Pancreas (tissue), 10 donors: ENCODE measurements at regions not wholly inside any gene's neighbourhood (a gene's known extent, or its start where the extent isn't known, plus 50 kb on each side); places are given as distances from the start of the nearest gene placed in this dataset.

Source experiments
- ATAC-seq, 4 donors: fragments of 200-7000 bp; cut with Tn5 transposase; one replicate each; pipeline versions ENCODE4 v1.8.0 to v1.9.1; 2020; ENCODE audit warnings: mild to moderate bottlenecking in 4 of 4, moderate library complexity in 4 of 4
- DNase-seq, 6 donors: peaks; one replicate each; pipeline ENCODE4 v3.0.0-alpha.2; 2020
- FAIRE-seq: peaks from 2 replicates; lab custom pipeline; 2012; peaks lifted over from hg19 to GRCh38; lab: Jason Lieb, UNC
- H3K27ac ChIP-seq, 4 donors: fragments of 200-600 bp; sonication (generic); 1 replicate in 3 of 4; 2 replicates in 1 of 4; pipeline versions ENCODE4 v1.5.0 to v1.8.0; 2020
- H3K27me3 ChIP-seq, 4 donors: fragments of 200-600 bp; one replicate each; pipeline ENCODE4 v1.8.0; 2021
- H3K36me3 ChIP-seq, 3 donors: fragments of 200-600 bp; sonication (generic) in 1 of 3; one replicate each; pipeline versions ENCODE4 v1.5.0 to v1.8.0; 2020 to 2021
- H3K4me1 ChIP-seq, 3 donors: fragments of 200-600 bp; one replicate each; pipeline ENCODE4 v1.8.0; 2021
- H3K4me3 ChIP-seq, 4 donors: fragments of 200-600 bp; sonication (generic) in 2 of 4; one replicate each; pipeline versions ENCODE4 v1.5.0 to v1.8.0; 2020 to 2021
- H3K9me3 ChIP-seq, 4 donors: fragments of 200-600 bp; one replicate each; pipeline ENCODE4 v1.8.0; 2021
- WGBS, 2 donors: extraction: QIAGEN DNeasy Blood & Tissue Kit; methylation state at CpG; one replicate each; pipeline ENCODE4 v1.1.7; 2013; 5-methylcytosine and 5-hydroxymethylcytosine counted together
- intact Hi-C, 3 donors: fragments of 100-400 bp; cut with DNase I; formaldehyde crosslinking; loops; one replicate each; pipeline versions ENCODE4 v1.11.1 to v1.14.2; 2022
- TF ChIP-seq, protein P1 (sequence below), 4 donors: fragments of 200-600 bp; sonication (generic) in 3 of 4; IDR thresholded peaks; one replicate each; pipeline versions ENCODE4 v1.5.0 to v1.8.0; 2021; ENCODE audit warnings: antibody characterized with exemption in 4 of 4
- donor health status: healthy with polysubstance abuse.
- donor health status: DM: no; HTN: no; CAD: no; lungs with moderate emphysema.
- donor health status: DM: no; HTN: no; CAD: no.
- donor health status: control.
- donor health status: control.
- donor health status: Bipolar disorder and iron deficiency.
- donor health status: DM: yes; HTN: yes; CAD: no.
- donor health status: DM: no; HTN: no; CAD: no.
- donor health status: DM: no; HTN: no; CAD: no.
- donor health status: DM: yes; HTN: yes; CAD: no.

DNA sequence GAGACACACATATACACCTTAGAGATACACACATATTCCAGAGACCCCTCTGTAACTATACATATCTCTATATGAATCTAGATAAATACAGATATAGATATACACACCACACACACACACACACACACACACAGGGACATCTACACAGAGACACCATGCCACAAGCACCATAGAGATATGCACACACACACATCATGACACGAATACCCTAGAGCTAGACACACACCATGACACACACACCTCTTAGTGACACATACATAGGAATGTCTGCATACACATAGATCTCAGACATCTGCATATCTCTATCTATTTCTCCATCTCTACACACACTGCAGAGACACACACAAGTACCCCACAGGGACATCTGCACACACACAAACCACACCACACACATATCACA lies 270.0 kb downstream of the CYRIA start:
- 75 to 82% methylated on average over 1 of the region's 1 CpG for WGBS, 2 donors
- FAIRE-seq (no peak), DNase-seq (no peak), ATAC-seq (no peak)
- Histone ChIP-seq H3K4me1 (no peaks in the 10 kb centered on the region), H3K4me3 (no peak overlapping the region), H3K36me3 (no peaks in the 10 kb centered on the region), H3K9me3 (no peaks in the 10 kb centered on the region), H3K27me3 (no peaks in the 10 kb centered on the region), H3K27ac (no peak overlapping the region)
- intact Hi-C loops = no loop called here
- TF ChIP-seq, protein P1, sequence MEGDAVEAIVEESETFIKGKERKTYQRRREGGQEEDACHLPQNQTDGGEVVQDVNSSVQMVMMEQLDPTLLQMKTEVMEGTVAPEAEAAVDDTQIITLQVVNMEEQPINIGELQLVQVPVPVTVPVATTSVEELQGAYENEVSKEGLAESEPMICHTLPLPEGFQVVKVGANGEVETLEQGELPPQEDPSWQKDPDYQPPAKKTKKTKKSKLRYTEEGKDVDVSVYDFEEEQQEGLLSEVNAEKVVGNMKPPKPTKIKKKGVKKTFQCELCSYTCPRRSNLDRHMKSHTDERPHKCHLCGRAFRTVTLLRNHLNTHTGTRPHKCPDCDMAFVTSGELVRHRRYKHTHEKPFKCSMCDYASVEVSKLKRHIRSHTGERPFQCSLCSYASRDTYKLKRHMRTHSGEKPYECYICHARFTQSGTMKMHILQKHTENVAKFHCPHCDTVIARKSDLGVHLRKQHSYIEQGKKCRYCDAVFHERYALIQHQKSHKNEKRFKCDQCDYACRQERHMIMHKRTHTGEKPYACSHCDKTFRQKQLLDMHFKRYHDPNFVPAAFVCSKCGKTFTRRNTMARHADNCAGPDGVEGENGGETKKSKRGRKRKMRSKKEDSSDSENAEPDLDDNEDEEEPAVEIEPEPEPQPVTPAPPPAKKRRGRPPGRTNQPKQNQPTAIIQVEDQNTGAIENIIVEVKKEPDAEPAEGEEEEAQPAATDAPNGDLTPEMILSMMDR (IDR thresholded peaks at IDR 0.05) = no peak

GRCh38 chr2:16394986-16395550 lies 270.6 kb downstream of the CYRIA start:
- Histone ChIP-seq H3K36me3 (no peaks in the 10 kb centered on the region), H3K4me3 (no peak overlapping the region), H3K27me3 (no peaks in the 10 kb centered on the region), H3K4me1 (no peaks in the 10 kb centered on the region), H3K9me3 (no peaks in the 10 kb centered on the region), H3K27ac (no peak overlapping the region)
- WGBS, 2 donors = 56 to 57% methylated on average over 3 of the region's 3 CpGs
- DNase-seq = no peak
- intact Hi-C loops = no loop called here
- ATAC-seq = no peak
- no peak for FAIRE-seq
- TF ChIP-seq, protein P1 (IDR thresholded peaks at IDR 0.05) = no peak

GRCh38 chr2:16394072-16394985 lies 271.3 kb downstream of the CYRIA start:
- TF ChIP-seq, protein P1 (IDR thresholded peaks at IDR 0.05) = no peak
- no peak overlapping the region for H3K27ac ChIP-seq
- H3K4me3 ChIP-seq = no peak overlapping the region
- ATAC-seq (peak in 3 of 4 donors; percentile 57 to 84 (median 83)), FAIRE-seq (no peak), DNase-seq (peak in 3 of 6 donors; percentile 13 to 73 (median 23))
- H3K36me3 ChIP-seq = no peaks in the 10 kb centered on the region
- 51 to 53% methylated on average over 14 to 15 of the region's 15 CpGs for WGBS, 2 donors
- intact Hi-C loops = no loop called here
- H3K27me3 ChIP-seq = no peaks in the 10 kb centered on the region
- H3K9me3 ChIP-seq = no peaks in the 10 kb centered on the region
- no peaks in the 10 kb centered on the region for H3K4me1 ChIP-seq

DNA sequence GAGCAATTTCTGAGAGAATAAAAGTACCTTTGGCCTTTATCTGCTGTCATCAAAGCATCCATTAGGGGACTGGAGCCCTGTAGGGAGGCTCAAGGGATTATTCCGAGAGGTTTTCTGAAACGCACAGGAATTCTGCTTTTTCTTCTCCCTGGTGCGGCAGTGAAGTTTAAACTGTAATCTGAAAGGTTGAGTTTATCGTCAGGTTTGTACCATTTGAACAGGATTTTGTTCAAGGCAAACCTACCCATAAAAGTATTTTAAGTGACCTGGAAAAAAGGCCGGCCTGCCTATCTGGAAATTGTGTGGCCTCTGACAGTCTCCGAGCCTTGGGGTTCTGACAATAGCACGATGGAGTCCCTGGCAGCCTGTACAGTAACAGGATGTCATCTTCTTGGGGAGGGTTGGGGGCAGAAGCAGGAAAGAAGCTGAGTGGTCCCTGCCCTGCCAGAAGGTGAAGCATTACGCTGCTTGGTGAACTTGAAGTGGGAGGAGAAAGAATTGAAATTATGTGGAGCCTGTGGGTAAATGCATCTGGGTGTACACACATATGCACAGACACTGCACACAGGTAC lies 272.0 kb downstream of the CYRIA start:
- H3K27me3 ChIP-seq = no peaks in the 10 kb centered on the region
- no peak for FAIRE-seq
- H3K9me3 ChIP-seq = no peaks in the 10 kb centered on the region
- no peak for DNase-seq
- H3K36me3 ChIP-seq = no peaks in the 10 kb centered on the region
- peak in 2 of 4 donors; percentile 43 to 44 for ATAC-seq
- no peak overlapping the region for H3K27ac ChIP-seq
- TF ChIP-seq, protein P1 (IDR thresholded peaks at IDR 0.05) = no peak
- intact Hi-C loops = no loop called here
- WGBS, 2 donors = 59 to 60% methylated on average over 8 of the region's 8 CpGs
- no peaks in the 10 kb centered on the region for H3K4me1 ChIP-seq
- H3K4me3 ChIP-seq = no peak overlapping the region
